Panc1 (cell line): ENCODE measurements at regions not wholly inside any gene's neighbourhood (a gene's known extent, or its start where the extent isn't known, plus 50 kb on each side); places are given as distances from the start of the nearest gene placed in this dataset.

Source experiments
- ATAC-seq: fragments of 200-7000 bp; cut with Tn5 transposase; 2 replicates; pipeline ENCODE4 v1.9.1; 2020; ENCODE audit warnings: mild to moderate bottlenecking, moderate library complexity
- BruUV-seq: library from RNA; stranded (reverse); fragments of 400-500 nt; replicated peaks from 2 replicates; lab custom pipeline; 2021; lab: Mats Ljungman, UMichigan
- CTCF ChIA-PET: fragments of 300-600 bp; sonication (Branson Sonifier 250); formaldehyde crosslinking; loops from one replicate; lab custom pipeline; 2022; ENCODE audit warnings: antibody characterized with exemption; lab: Charles Lee
- POLR2A ChIA-PET: fragments of 300-600 bp; sonication (Branson Sonifier 250); formaldehyde crosslinking; loops from one replicate; lab custom pipeline; 2022; ENCODE audit warnings: antibody characterized with exemption; lab: Charles Lee
- DNase-seq: peaks from one replicate; pipeline ENCODE4 v3.0.0-alpha.2; 2010; ENCODE audit warnings: low read depth, low spot score
- H3K27ac ChIP-seq: 2 replicates; pipeline ENCODE4 v1.5.1; 2011; ENCODE audit warnings: mild to moderate bottlenecking, low read length, inconsistent platforms
- H3K27me3 ChIP-seq: fragments of 200-500 bp; sonication (Bioruptor generic); 2 replicates; pipeline ENCODE4 v1.6.0; 2014; ENCODE audit warnings: low read length, inconsistent platforms; ENCODE audit not compliant: control insufficient read depth, insufficient read depth
- H3K36me3 ChIP-seq: fragments of 200-500 bp; sonication (Bioruptor generic); 2 replicates; pipeline ENCODE4 v1.5.1; 2014; ENCODE audit warnings: inconsistent platforms, mild to moderate bottlenecking, low read length, moderate library complexity; ENCODE audit not compliant: control insufficient read depth, insufficient read depth
- H3K4me1 ChIP-seq: 2 replicates; pipeline ENCODE4 v1.5.1; 2011; ENCODE audit warnings: inconsistent platforms, mild to moderate bottlenecking, low read length, moderate library complexity; ENCODE audit not compliant: control insufficient read depth, insufficient read depth
- H3K4me3 ChIP-seq, 2 experiments: 2 replicates each; pipeline ENCODE4 v1.5.1; 2011 to 2012; ENCODE audit warnings: low read depth in 2 of 2, low read length in 2 of 2, mild to moderate bottlenecking in 2 of 2, inconsistent platforms in 1 of 2, moderate library complexity in 1 of 2
- H3K9me3 ChIP-seq: fragments of 200-500 bp; sonication (Bioruptor generic); 2 replicates; pipeline ENCODE4 v1.5.1; 2014; ENCODE audit warnings: low read depth, mild to moderate bottlenecking, inconsistent platforms, low read length, moderate library complexity; ENCODE audit not compliant: control insufficient read depth, insufficient read depth
- POLR2AphosphoS5 ChIP-seq: IDR thresholded peaks from 2 replicates; pipeline ENCODE4 v1.6.1; 2012; ENCODE audit warnings: mild to moderate bottlenecking, low read depth, low read length, moderate library complexity
- SIN3A ChIP-seq: IDR thresholded peaks from 2 replicates; pipeline ENCODE4 v1.6.1; 2012; ENCODE audit warnings: low read depth, mild to moderate bottlenecking, low read length, moderate library complexity, borderline replicate concordance; ENCODE audit not compliant: insufficient read depth
- TCF7L2 ChIP-seq: IDR thresholded peaks from 2 replicates; pipeline ENCODE4 v1.6.1; 2011; ENCODE audit warnings: mild to moderate bottlenecking, low read depth, low read length, inconsistent platforms
- in situ Hi-C: cut with HindIII; loops from 2 replicates; pipeline ENCODE4 v1.10.0; 2016; ENCODE audit warnings: low sequenced_read_pairs, low pct_unique_long_range_greater_than_20kb
- intact Hi-C: fragments of 100-400 bp; cut with micrococcal nuclease; formaldehyde crosslinking; loops from one replicate; pipeline ENCODE4 v1.10.0; 2022; ENCODE audit not compliant: unreplicated experiment
- TF ChIP-seq, protein P1 (sequence below): fragments of 450-650 bp; IDR thresholded peaks from 2 replicates; pipeline ENCODE4 v1.5.1; 2017; ENCODE audit warnings: mild to moderate bottlenecking
- TF ChIP-seq, protein P2 (sequence below), 2 experiments: IDR thresholded peaks; 2 replicates each; pipeline ENCODE4 v1.6.1; 2011 to 2012; ENCODE audit warnings: low read depth in 2 of 2, control low read depth in 1 of 2, low read length in 1 of 2, mild to moderate bottlenecking in 1 of 2, moderate library complexity in 1 of 2; ENCODE audit not compliant: insufficient read depth in 1 of 2

DNA sequence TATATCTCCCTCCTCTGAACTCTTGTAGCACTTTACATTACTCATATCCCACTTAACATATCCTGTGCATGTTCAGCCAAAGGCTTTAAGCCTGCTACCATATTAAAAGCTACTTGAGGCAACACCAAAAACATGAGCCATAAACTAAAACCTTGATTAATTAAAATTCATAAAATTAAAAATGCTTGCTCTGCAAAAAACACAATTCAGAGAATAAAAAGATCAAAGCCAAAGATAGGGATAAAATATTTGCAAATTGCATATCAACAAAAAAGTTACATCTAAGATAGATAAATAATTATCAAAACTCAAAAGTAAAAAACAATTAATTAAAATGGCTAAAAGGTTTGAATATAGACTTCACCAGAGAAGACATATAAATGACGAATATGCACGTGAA, 495.4 kb upstream of the PIK3C3 start:
- BruUV-seq, result no TSS peak
- no peak for DNase-seq
- no peaks in the 10 kb centered on the region for H3K27me3 ChIP-seq
- CTCF ChIA-PET, result no interaction called here
- POLR2A ChIA-PET, result no interaction called here
- H3K27ac ChIP-seq, result no peak overlapping the region
- H3K9me3 ChIP-seq, result no peaks in the 10 kb centered on the region
- intact Hi-C loops (no loop called here), in situ Hi-C loops (no loop called here)
- H3K4me3 ChIP-seq, result no peak overlapping the region
- no peaks in the 10 kb centered on the region for H3K4me1 ChIP-seq
- no peak for ATAC-seq
- H3K36me3 ChIP-seq, result no peaks in the 10 kb centered on the region
- TF ChIP-seq POLR2AphosphoS5 (no peak), TCF7L2 (no peak), SIN3A (no peak)
- TF ChIP-seq, protein P1, sequence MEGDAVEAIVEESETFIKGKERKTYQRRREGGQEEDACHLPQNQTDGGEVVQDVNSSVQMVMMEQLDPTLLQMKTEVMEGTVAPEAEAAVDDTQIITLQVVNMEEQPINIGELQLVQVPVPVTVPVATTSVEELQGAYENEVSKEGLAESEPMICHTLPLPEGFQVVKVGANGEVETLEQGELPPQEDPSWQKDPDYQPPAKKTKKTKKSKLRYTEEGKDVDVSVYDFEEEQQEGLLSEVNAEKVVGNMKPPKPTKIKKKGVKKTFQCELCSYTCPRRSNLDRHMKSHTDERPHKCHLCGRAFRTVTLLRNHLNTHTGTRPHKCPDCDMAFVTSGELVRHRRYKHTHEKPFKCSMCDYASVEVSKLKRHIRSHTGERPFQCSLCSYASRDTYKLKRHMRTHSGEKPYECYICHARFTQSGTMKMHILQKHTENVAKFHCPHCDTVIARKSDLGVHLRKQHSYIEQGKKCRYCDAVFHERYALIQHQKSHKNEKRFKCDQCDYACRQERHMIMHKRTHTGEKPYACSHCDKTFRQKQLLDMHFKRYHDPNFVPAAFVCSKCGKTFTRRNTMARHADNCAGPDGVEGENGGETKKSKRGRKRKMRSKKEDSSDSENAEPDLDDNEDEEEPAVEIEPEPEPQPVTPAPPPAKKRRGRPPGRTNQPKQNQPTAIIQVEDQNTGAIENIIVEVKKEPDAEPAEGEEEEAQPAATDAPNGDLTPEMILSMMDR, result no peak
- TF ChIP-seq, protein P2, sequence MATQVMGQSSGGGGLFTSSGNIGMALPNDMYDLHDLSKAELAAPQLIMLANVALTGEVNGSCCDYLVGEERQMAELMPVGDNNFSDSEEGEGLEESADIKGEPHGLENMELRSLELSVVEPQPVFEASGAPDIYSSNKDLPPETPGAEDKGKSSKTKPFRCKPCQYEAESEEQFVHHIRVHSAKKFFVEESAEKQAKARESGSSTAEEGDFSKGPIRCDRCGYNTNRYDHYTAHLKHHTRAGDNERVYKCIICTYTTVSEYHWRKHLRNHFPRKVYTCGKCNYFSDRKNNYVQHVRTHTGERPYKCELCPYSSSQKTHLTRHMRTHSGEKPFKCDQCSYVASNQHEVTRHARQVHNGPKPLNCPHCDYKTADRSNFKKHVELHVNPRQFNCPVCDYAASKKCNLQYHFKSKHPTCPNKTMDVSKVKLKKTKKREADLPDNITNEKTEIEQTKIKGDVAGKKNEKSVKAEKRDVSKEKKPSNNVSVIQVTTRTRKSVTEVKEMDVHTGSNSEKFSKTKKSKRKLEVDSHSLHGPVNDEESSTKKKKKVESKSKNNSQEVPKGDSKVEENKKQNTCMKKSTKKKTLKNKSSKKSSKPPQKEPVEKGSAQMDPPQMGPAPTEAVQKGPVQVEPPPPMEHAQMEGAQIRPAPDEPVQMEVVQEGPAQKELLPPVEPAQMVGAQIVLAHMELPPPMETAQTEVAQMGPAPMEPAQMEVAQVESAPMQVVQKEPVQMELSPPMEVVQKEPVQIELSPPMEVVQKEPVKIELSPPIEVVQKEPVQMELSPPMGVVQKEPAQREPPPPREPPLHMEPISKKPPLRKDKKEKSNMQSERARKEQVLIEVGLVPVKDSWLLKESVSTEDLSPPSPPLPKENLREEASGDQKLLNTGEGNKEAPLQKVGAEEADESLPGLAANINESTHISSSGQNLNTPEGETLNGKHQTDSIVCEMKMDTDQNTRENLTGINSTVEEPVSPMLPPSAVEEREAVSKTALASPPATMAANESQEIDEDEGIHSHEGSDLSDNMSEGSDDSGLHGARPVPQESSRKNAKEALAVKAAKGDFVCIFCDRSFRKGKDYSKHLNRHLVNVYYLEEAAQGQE (IDR thresholded peaks at IDR 0.05; ENCODE audit: insufficient read depth in 1 of 2, low read depth in 2 of 2, low read length in 1 of 2), result no peak

DNA sequence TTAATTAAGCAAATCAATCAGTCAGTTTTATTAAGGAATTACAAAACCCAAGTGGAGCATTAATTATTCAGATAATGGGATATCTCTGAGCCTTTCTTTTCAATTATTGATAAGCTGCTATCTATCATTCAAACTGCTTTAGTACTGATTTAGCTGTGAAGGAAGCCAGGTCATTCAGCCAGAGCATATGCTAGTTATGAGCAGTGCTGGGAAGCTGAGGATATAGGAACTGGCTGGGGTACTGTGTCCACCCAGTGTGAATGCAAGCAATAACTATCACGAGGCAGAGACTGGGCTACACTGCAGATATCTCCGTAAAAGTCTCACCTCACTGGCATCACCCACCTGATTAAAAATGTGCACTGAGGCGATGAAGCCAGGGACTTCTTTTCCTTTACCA, 496.7 kb upstream of the PIK3C3 start:
- intact Hi-C loops (no loop called here), in situ Hi-C loops (no loop called here)
- H3K27me3 ChIP-seq, result no peaks in the 10 kb centered on the region
- no peaks in the 10 kb centered on the region for H3K4me1 ChIP-seq
- DNase-seq, result no peak
- H3K27ac ChIP-seq, result no peak overlapping the region
- POLR2A ChIA-PET, result no interaction called here
- no peak overlapping the region for H3K4me3 ChIP-seq
- no peak for ATAC-seq
- BruUV-seq, result no TSS peak
- H3K9me3 ChIP-seq, result no peaks in the 10 kb centered on the region
- no peaks in the 10 kb centered on the region for H3K36me3 ChIP-seq
- CTCF ChIA-PET, result no interaction called here
- TF ChIP-seq TCF7L2 (no peak), POLR2AphosphoS5 (no peak), SIN3A (no peak)
- TF ChIP-seq, protein P1, result no peak
- TF ChIP-seq, protein P2 (IDR thresholded peaks at IDR 0.05; ENCODE audit: insufficient read depth in 1 of 2, low read depth in 2 of 2, low read length in 1 of 2), result no peak
